Stimulated activated CD4-positive, alpha-beta T cell treated with anti-CD3 and anti-CD28 coated beads, Interleukin-4, amount 100 ng/mL, for 48 hours (primary cell): ENCODE measurements at regions not wholly inside any gene's neighbourhood (a gene's known extent, or its start where the extent isn't known, plus 50 kb on each side); places are given as distances from the start of the nearest gene placed in this dataset.
"Not testable (repeated sequence)": the region's sequence is repeated elsewhere in the genome, so short reads cannot be mapped to it uniquely, and the experiment has no call there.

Source experiments
- DNase-seq, 2 donors: peaks; one replicate each; pipeline ENCODE4 v3.0.0-alpha.2; 2020; ENCODE audit warnings: low read depth in 2 of 2

GRCh38 chr17:64800987-64801386, 118.3 kb downstream of the LRRC37A3 start:
- DNase-seq, result not testable (repeated sequence)

- DNase-seq, result not testable (repeated sequence)
Measured at GRCh38 chr17:64800361-64800895, 118.8 kb downstream of the LRRC37A3 start.

GRCh38 chr17:64799543-64800188, 119.6 kb downstream of the LRRC37A3 start:
- not testable (repeated sequence) for DNase-seq

- DNase-seq, result not testable (repeated sequence)
Measured at GRCh38 chr17:64798961-64799360, 120.3 kb downstream of the LRRC37A3 start.

- not testable (repeated sequence) for DNase-seq
Measured at GRCh38 chr17:64798489-64798790, 120.8 kb downstream of the LRRC37A3 start.

- DNase-seq, result not testable (repeated sequence)
Measured at GRCh38 chr17:64797746-64798488, 121.4 kb downstream of the LRRC37A3 start.

GRCh38 chr17:64795342-64795741, 123.9 kb downstream of the LRRC37A3 start:
- not testable (repeated sequence) for DNase-seq

- DNase-seq, result not testable (repeated sequence)
Measured at GRCh38 chr17:64794548-64795274, 124.6 kb downstream of the LRRC37A3 start.

- DNase-seq, result not testable (repeated sequence)
Measured at GRCh38 chr17:64794113-64794512, 125.2 kb downstream of the LRRC37A3 start.

- not testable (repeated sequence) for DNase-seq
Measured at GRCh38 chr17:64792793-64793575, 126.3 kb downstream of the LRRC37A3 start.

- not testable (repeated sequence) for DNase-seq
Measured at GRCh38 chr17:64792276-64792675, 127.0 kb downstream of the LRRC37A3 start.

- DNase-seq, result not testable (repeated sequence)
Measured at GRCh38 chr17:64791691-64792090, 127.6 kb downstream of the LRRC37A3 start.

GRCh38 chr17:64791226-64791625, 128.1 kb downstream of the LRRC37A3 start:
- DNase-seq, result not testable (repeated sequence)

GRCh38 chr17:64790690-64791089, 128.6 kb upstream of the SMURF2 start:
- DNase-seq, result not testable (repeated sequence)

- DNase-seq, result not testable (repeated sequence)
Measured at GRCh38 chr17:64790193-64790592, 128.1 kb upstream of the SMURF2 start.

GRCh38 chr17:64789061-64789445, 126.9 kb upstream of the SMURF2 start:
- DNase-seq, result not testable (repeated sequence)

GRCh38 chr17:64788286-64789060, 126.4 kb upstream of the SMURF2 start:
- DNase-seq, result no peak

- no peak for DNase-seq
Measured at GRCh38 chr17:64787921-64788271, 125.8 kb upstream of the SMURF2 start.

- DNase-seq, result no peak
Measured at GRCh38 chr17:64787255-64787920, 125.3 kb upstream of the SMURF2 start.

GRCh38 chr17:64786337-64786736, 124.2 kb upstream of the SMURF2 start:
- DNase-seq, result no peak
